HG03575 (cell line): ENCODE measurements at regions not wholly inside any gene's neighbourhood (a gene's known extent, or its start where the extent isn't known, plus 50 kb on each side); places are given as distances from the start of the nearest gene placed in this dataset.

ENCODE experiments used
- ATAC-seq: cut with Tn5 transposase; IDR thresholded peaks from one replicate; pipeline ENCODE4 v1.9.1; 2021; ENCODE audit not compliant: unreplicated experiment, insufficient number of reproducible peaks, low FRiP score; ENCODE audit errors: extremely low read depth

- no peak for ATAC-seq
These were observed 50.1 kb upstream of the HDGFL1 start for GRCh38 chr6:22519237-22519636.
